ENCODE measurements at regions not wholly inside any gene's neighbourhood (a gene's known extent, or its start where the extent isn't known, plus 50 kb on each side); places are given as distances from the start of the nearest gene placed in this dataset.

- TF ChIP-seq CTCF (IDR thresholded peaks at IDR 0.05) (no peak), POLR2A (IDR thresholded peaks at IDR 0.05) (no peak), EP300 (IDR thresholded peaks at IDR 0.05; ENCODE audit: low read depth) (no peak), POLR2AphosphoS5 (IDR thresholded peaks at IDR 0.05) (no peak)
Observed at GRCh38 chr6:163930012-163930411, 515.5 kb downstream of the QKI start.
